Endothelial cell (in vitro differentiated cells): ENCODE measurements at regions not wholly inside any gene's neighbourhood (a gene's known extent, or its start where the extent isn't known, plus 50 kb on each side); places are given as distances from the start of the nearest gene placed in this dataset.

Experiments
- DNase-seq: peaks from one replicate; pipeline ENCODE4 v3.0.0; 2021; ENCODE audit warnings: low spot score
- H3K27ac Mint-ChIP-seq: one replicate; pipeline ENCODE4 v1.8.0; 2021; ENCODE audit warnings: mixed read lengths, inconsistent platforms; ENCODE audit not compliant: unreplicated experiment
- H3K27me3 Mint-ChIP-seq: one replicate; pipeline ENCODE4 v1.8.0; 2021; ENCODE audit warnings: mild to moderate bottlenecking, moderate library complexity, mixed read lengths, inconsistent platforms; ENCODE audit not compliant: unreplicated experiment
- H3K36me3 Mint-ChIP-seq: one replicate; pipeline ENCODE4 v1.8.0; 2021; ENCODE audit warnings: mild to moderate bottlenecking, low read depth, mixed read lengths, inconsistent platforms; ENCODE audit not compliant: unreplicated experiment
- H3K4me1 Mint-ChIP-seq: one replicate; pipeline ENCODE4 v1.8.0; 2021; ENCODE audit warnings: mild to moderate bottlenecking, mixed read lengths, inconsistent platforms; ENCODE audit not compliant: unreplicated experiment
- H3K4me3 Mint-ChIP-seq: one replicate; pipeline ENCODE4 v1.8.0; 2021; ENCODE audit warnings: mild to moderate bottlenecking, mixed read lengths, inconsistent platforms; ENCODE audit not compliant: unreplicated experiment
- H3K9me3 Mint-ChIP-seq: one replicate; pipeline ENCODE4 v1.8.0; 2021; ENCODE audit warnings: mixed read lengths, inconsistent platforms; ENCODE audit not compliant: unreplicated experiment
- CTCF ChIP-seq: fragments of 200-600 bp; sonication (generic); IDR thresholded peaks from one replicate; pipeline ENCODE4 v1.5.0; 2021; ENCODE audit warnings: antibody characterized with exemption; ENCODE audit not compliant: unreplicated experiment

GRCh38 chr9:126226991-126227936, 99.4 kb upstream of the MVB12B start:
- Mint-ChIP-seq H3K27me3 (peaks cover 9% of the 10 kb centered on the region), H3K9me3 (no peaks in the 10 kb centered on the region), H3K4me1 (peaks cover 3% of the 10 kb centered on the region), H3K27ac (peak overlapping the region; percentile 20), H3K4me3 (no peak overlapping the region), H3K36me3 (peaks cover 4% of the 10 kb centered on the region)
- DNase-seq: no peak
- no peak for TF ChIP-seq CTCF

GRCh38 chr9:126228111-126228780, 98.4 kb upstream of the MVB12B start:
- peaks cover 3% of the 10 kb centered on the region for H3K4me1 Mint-ChIP-seq
- H3K4me3 Mint-ChIP-seq: no peak overlapping the region
- H3K36me3 Mint-ChIP-seq: peaks cover 4% of the 10 kb centered on the region
- no peak for TF ChIP-seq CTCF
- peaks cover 8% of the 10 kb centered on the region for H3K27me3 Mint-ChIP-seq
- no peak overlapping the region for H3K27ac Mint-ChIP-seq
- no peaks in the 10 kb centered on the region for H3K9me3 Mint-ChIP-seq
- no peak for DNase-seq

GRCh38 chr9:126228781-126229444, 97.7 kb upstream of the MVB12B start:
- TF ChIP-seq CTCF: peak; percentile 85
- no peaks in the 10 kb centered on the region for H3K9me3 Mint-ChIP-seq
- H3K27ac Mint-ChIP-seq: no peak overlapping the region
- H3K27me3 Mint-ChIP-seq: peaks cover 8% of the 10 kb centered on the region
- DNase-seq: peak; percentile 83
- H3K36me3 Mint-ChIP-seq: peaks cover 4% of the 10 kb centered on the region
- H3K4me3 Mint-ChIP-seq: no peak overlapping the region
- peaks cover 3% of the 10 kb centered on the region for H3K4me1 Mint-ChIP-seq

- Mint-ChIP-seq H3K36me3 (peaks cover 4% of the 10 kb centered on the region), H3K27ac (no peak overlapping the region), H3K27me3 (peaks cover 10% of the 10 kb centered on the region), H3K9me3 (no peaks in the 10 kb centered on the region), H3K4me1 (peaks cover 3% of the 10 kb centered on the region), H3K4me3 (no peak overlapping the region)
- no peak for TF ChIP-seq CTCF
- DNase-seq: no peak
Observed at GRCh38 chr9:126229501-126229900, 97.1 kb upstream of the MVB12B start.
